ENCODE measurements at regions not wholly inside any gene's neighbourhood (a gene's known extent, or its start where the extent isn't known, plus 50 kb on each side); places are given as distances from the start of the nearest gene placed in this dataset.

DNA sequence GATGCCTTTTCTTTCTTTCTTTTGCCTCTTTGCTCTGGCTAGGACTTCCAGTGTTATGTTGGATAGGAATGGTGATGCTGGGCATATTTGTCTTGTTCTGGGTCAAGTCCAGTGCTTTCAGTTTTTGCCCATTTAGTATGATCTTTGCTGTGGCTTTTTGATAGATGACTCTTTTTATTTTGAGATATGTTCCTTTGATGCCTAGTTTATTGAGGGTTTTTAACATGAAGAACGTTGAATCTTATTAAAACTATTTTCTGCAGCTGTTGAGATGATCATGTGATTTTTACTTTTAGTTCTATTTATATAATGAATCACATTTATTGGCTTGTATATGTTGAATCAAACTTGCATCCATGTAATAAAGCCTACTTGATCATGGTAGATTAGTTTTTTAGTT is 363.8 kb upstream of the RASGRP1 start (continued):
- TF ChIP-seq RERE (CRISPR knock-in tag; IDR thresholded peaks at IDR 0.05; ENCODE audit: low read depth) (no peak), HNRNPK (IDR thresholded peaks at IDR 0.05; ENCODE audit: low read depth, low read length, poor library complexity, severe bottlenecking) (no peak), FOXK1 (CRISPR knock-in tag; IDR thresholded peaks at IDR 0.05; ENCODE audit: borderline replicate concordance, low read depth) (no peak)
- TF ChIP-seq, protein P1, sequence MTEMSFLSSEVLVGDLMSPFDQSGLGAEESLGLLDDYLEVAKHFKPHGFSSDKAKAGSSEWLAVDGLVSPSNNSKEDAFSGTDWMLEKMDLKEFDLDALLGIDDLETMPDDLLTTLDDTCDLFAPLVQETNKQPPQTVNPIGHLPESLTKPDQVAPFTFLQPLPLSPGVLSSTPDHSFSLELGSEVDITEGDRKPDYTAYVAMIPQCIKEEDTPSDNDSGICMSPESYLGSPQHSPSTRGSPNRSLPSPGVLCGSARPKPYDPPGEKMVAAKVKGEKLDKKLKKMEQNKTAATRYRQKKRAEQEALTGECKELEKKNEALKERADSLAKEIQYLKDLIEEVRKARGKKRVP (CRISPR knock-in tag; IDR thresholded peaks at IDR 0.05) = no peak

DNA sequence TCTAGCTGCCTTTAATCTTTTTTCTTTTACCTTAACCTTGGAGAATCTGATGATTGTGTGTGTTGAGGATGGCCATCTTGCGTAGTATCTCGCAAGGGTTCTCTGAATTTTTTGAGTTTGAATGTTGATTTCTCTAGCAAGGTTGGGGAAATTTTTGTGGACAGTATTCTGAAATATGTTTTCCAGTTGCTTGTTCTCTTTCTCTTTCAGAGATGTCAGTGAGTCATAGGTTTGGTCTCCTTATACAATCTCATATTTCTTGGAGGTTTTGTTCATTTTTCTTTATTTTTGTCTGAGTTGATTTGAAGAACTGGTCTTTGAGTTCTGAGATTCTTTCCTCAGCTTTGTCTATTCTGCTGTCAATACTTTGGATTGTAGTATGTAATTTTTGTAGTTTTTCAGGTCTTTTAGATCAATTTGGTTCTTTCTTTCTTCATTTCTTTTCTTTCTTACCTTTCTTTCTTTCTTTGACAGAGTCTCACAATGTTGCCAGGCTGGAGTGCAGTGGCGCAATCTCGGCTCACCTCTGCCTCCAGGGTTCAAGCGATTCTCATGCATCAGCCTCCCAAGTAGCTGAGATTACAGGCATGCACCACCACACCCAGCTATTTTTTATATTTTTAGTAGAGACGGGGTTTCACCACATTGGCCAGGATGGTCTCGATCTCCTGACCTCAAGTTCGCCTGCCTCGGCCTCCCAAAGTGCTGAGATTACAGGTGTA is 366.4 kb upstream of the RASGRP1 start:
- no peak overlapping the region for H3K27ac ChIP-seq (ENCODE audit: extremely low read length, insufficient read depth, low read length)
- FAIRE-seq (no peak), DNase-seq (ENCODE audit: low spot score) (no peak), ATAC-seq (no peak)
- intact Hi-C loops (cut with micrococcal nuclease; ENCODE audit: unreplicated experiment) (no loop called here), in situ Hi-C loops (cut with HindIII; ENCODE audit: extremely low pct_ligation_motif_present, low pct_unique_long_range_greater_than_20kb) (no loop called here)
- no peak overlapping the region for H3K9ac ChIP-seq (ENCODE audit: insufficient read depth, low read depth, low read length)
- H3K9me3 ChIP-seq (ENCODE audit: low read length) = no peaks in the 10 kb centered on the region
- H3K4me1 ChIP-seq (ENCODE audit: insufficient read depth, low read length) = no peaks in the 10 kb centered on the region
- no peak for TF ChIP-seq PRDM10 (CRISPR knock-in tag; IDR thresholded peaks at IDR 0.05; ENCODE audit: low read depth)
- no peaks in the 10 kb centered on the region for H3K36me3 ChIP-seq (replicated peaks in 1 of 2; ENCODE audit: control insufficient read depth in 1 of 2, insufficient read depth in 2 of 2, low read length in 2 of 2)
- BruUV-seq (replicated peaks) = no TSS peak
- H4K20me1 ChIP-seq (ENCODE audit: insufficient read depth, low read length) = no peaks in the 10 kb centered on the region
- no peak overlapping the region for H3K4me2 ChIP-seq (ENCODE audit: low read depth, low read length)
- CTCF ChIA-PET (ENCODE audit: low intra/inter-chr PET ratio, low total read pairs) = no interaction called here
- H3K27me3 ChIP-seq (ENCODE audit: control insufficient read depth in 1 of 2, insufficient read depth in 2 of 2, low read length in 2 of 2) = no peaks in the 10 kb centered on the region; a peak in 1 of 5 replicates
- no peak overlapping the region for H2AFZ ChIP-seq (ENCODE audit: low read length)
- POLR2A ChIA-PET = no interaction called here
- H3K79me2 ChIP-seq (ENCODE audit: insufficient read depth, low read length) = no peaks in the 10 kb centered on the region
- WGBS (ENCODE audit: low lambda C conversion rate) = 43% methylated on average over 9 of the region's 9 CpGs
- no peak overlapping the region for H3K4me3 ChIP-seq (replicated peaks in 1 of 3; ENCODE audit: insufficient read depth in 1 of 3, low read depth in 2 of 3, low read length in 3 of 3)
